Parathyroid adenoma (tissue), 2 donors: ENCODE measurements at regions not wholly inside any gene's neighbourhood (a gene's known extent, or its start where the extent isn't known, plus 50 kb on each side); places are given as distances from the start of the nearest gene placed in this dataset.
A peak's percentile ranks its signal among the peaks of the same experiment; 100 is the strongest.

Source experiments
- H2AFZ ChIP-seq: fragments of 300-600 bp; sonication (generic); one replicate; pipeline ENCODE4 v1.7.0; 2017; ENCODE audit warnings: antibody characterized with exemption, mild to moderate bottlenecking
- H3K27ac ChIP-seq: fragments of 300-600 bp; sonication (generic); one replicate; pipeline ENCODE4 v1.7.0; 2017
- H3K27me3 ChIP-seq: fragments of 300-600 bp; sonication (generic); one replicate; pipeline ENCODE4 v1.7.0; 2017; ENCODE audit warnings: low read length; ENCODE audit not compliant: control insufficient read depth, insufficient read depth
- H3K36me3 ChIP-seq: fragments of 300-600 bp; sonication (generic); one replicate; pipeline ENCODE4 v1.7.0; 2017; ENCODE audit warnings: low read length; ENCODE audit not compliant: control insufficient read depth, insufficient read depth
- H3K4me1 ChIP-seq: fragments of 300-600 bp; sonication (generic); one replicate; pipeline ENCODE4 v1.7.0; 2017; ENCODE audit warnings: control low read depth
- H3K4me2 ChIP-seq: fragments of 300-600 bp; sonication (generic); one replicate; pipeline ENCODE4 v1.7.0; 2017; ENCODE audit warnings: low read length
- H3K4me3 ChIP-seq: fragments of 300-600 bp; sonication (generic); one replicate; pipeline ENCODE4 v1.7.0; 2017; ENCODE audit warnings: low read depth, low read length
- H3K79me2 ChIP-seq: fragments of 300-600 bp; sonication (generic); one replicate; pipeline ENCODE4 v1.7.0; 2017; ENCODE audit warnings: control low read depth
- H3K9ac ChIP-seq: fragments of 300-600 bp; sonication (generic); one replicate; pipeline ENCODE4 v1.7.0; 2017; ENCODE audit warnings: mild to moderate bottlenecking
- H3K9me3 ChIP-seq: fragments of 300-600 bp; sonication (generic); one replicate; pipeline ENCODE4 v1.7.0; 2017; ENCODE audit warnings: low read length; ENCODE audit not compliant: control insufficient read depth
- CTCF ChIP-seq: fragments of 300-600 bp; sonication (generic); IDR thresholded peaks from one replicate; pipeline ENCODE4 v1.7.0; 2017; ENCODE audit warnings: antibody characterized with exemption, mild to moderate bottlenecking
- donor health status: primary hyperparathyroidism.

- Histone ChIP-seq H3K79me2 (no peaks in the 10 kb centered on the region), H3K4me2 (no peak overlapping the region), H3K4me1 (no peaks in the 10 kb centered on the region), H3K36me3 (no peaks in the 10 kb centered on the region), H3K27me3 (no peaks in the 10 kb centered on the region), H3K27ac (no peak overlapping the region), H3K4me3 (no peak overlapping the region), H3K9me3 (no peaks in the 10 kb centered on the region), H2AFZ (no peak overlapping the region), H3K9ac (no peak overlapping the region)
- no peak for TF ChIP-seq CTCF
These were observed 83.1 kb upstream of the GAREM1 start for GRCh38 chr18:32553640-32554365.

DNA sequence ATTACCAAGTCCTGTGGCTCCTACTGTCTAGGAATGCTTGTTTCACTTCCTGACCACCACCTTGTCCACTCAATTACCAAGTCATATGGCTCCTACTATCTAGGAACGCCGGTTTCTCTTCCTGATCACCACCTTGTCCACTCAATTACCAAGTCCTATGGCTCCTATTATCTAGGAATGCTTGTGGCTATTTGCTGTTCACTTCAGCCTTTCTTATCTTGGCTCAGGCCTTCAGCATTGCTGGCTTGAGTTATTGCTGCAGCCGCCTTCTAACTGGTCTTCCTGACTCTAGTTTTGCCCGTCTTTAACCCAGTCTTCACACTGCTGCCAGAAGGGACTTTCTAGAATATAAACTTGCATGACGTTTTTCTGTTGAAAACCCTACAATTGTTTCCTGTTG, 82.5 kb upstream of the GAREM1 start:
- H3K27ac ChIP-seq = no peak overlapping the region
- no peaks in the 10 kb centered on the region for H3K27me3 ChIP-seq
- H2AFZ ChIP-seq = no peak overlapping the region
- H3K9ac ChIP-seq = no peak overlapping the region
- H3K4me2 ChIP-seq = no peak overlapping the region
- no peak overlapping the region for H3K4me3 ChIP-seq
- H3K4me1 ChIP-seq = no peaks in the 10 kb centered on the region
- no peaks in the 10 kb centered on the region for H3K79me2 ChIP-seq
- no peak for TF ChIP-seq CTCF
- no peaks in the 10 kb centered on the region for H3K36me3 ChIP-seq
- no peaks in the 10 kb centered on the region for H3K9me3 ChIP-seq

GRCh38 chr18:32552421-32553030, 81.8 kb upstream of the GAREM1 start:
- H3K9me3 ChIP-seq = no peaks in the 10 kb centered on the region
- H3K79me2 ChIP-seq = no peaks in the 10 kb centered on the region
- H3K36me3 ChIP-seq = no peaks in the 10 kb centered on the region
- H3K4me3 ChIP-seq = no peak overlapping the region
- no peak overlapping the region for H3K27ac ChIP-seq
- no peaks in the 10 kb centered on the region for H3K27me3 ChIP-seq
- no peaks in the 10 kb centered on the region for H3K4me1 ChIP-seq
- no peak overlapping the region for H3K4me2 ChIP-seq
- peak; percentile 80 for TF ChIP-seq CTCF
- H3K9ac ChIP-seq = no peak overlapping the region
- H2AFZ ChIP-seq = no peak overlapping the region

GRCh38 chr18:32550963-32551362, 80.3 kb upstream of the GAREM1 start:
- no peak overlapping the region for H2AFZ ChIP-seq
- no peak overlapping the region for H3K4me3 ChIP-seq
- H3K27me3 ChIP-seq = no peaks in the 10 kb centered on the region
- no peaks in the 10 kb centered on the region for H3K9me3 ChIP-seq
- no peak for TF ChIP-seq CTCF
- no peak overlapping the region for H3K4me2 ChIP-seq
- no peaks in the 10 kb centered on the region for H3K4me1 ChIP-seq
- H3K9ac ChIP-seq = no peak overlapping the region
- H3K79me2 ChIP-seq = no peaks in the 10 kb centered on the region
- no peaks in the 10 kb centered on the region for H3K36me3 ChIP-seq
- no peak overlapping the region for H3K27ac ChIP-seq
